Thoracic aorta (tissue), 2 donors: ENCODE measurements at regions not wholly inside any gene's neighbourhood (a gene's known extent, or its start where the extent isn't known, plus 50 kb on each side); places are given as distances from the start of the nearest gene placed in this dataset.

ENCODE experiments used
- ATAC-seq: fragments of 150-250 bp; one replicate; pipeline ENCODE4 v1.8.0; 2017; ENCODE audit warnings: low read depth; ENCODE audit not compliant: insufficient number of reproducible peaks, low FRiP score
- DNase-seq: peaks from one replicate; pipeline ENCODE4 v3.0.0-alpha.2; 2020; ENCODE audit warnings: low spot score
- H3K27ac ChIP-seq, 2 donors: fragments of 200-600 bp; sonication (generic); 1 replicate in 1 of 2; 2 replicates in 1 of 2; pipeline ENCODE4 v1.5.1; 2016; ENCODE audit warnings: mild to moderate bottlenecking in 2 of 2, moderate library complexity in 2 of 2
- H3K27me3 ChIP-seq: fragments of 200-600 bp; sonication (generic); replicated peaks from 2 replicates; pipeline ENCODE4 v1.6.0; 2016; ENCODE audit warnings: mild to moderate bottlenecking; ENCODE audit not compliant: insufficient read depth
- H3K36me3 ChIP-seq: fragments of 200-600 bp; sonication (generic); one replicate; pipeline ENCODE4 v1.5.1; 2016
- H3K4me1 ChIP-seq, 2 donors: fragments of 200-600 bp; sonication (generic); 1 replicate in 1 of 2; 2 replicates in 1 of 2; pipeline versions ENCODE4 v1.5.1 to v1.6.0; 2016; ENCODE audit warnings: low read depth in 2 of 2, mild to moderate bottlenecking in 1 of 2; ENCODE audit not compliant: control insufficient read depth in 1 of 2
- H3K4me3 ChIP-seq: fragments of 200-600 bp; sonication (generic); 2 replicates; pipeline ENCODE4 v1.5.1; 2016; ENCODE audit warnings: mild to moderate bottlenecking
- H3K9me3 ChIP-seq: fragments of 200-600 bp; sonication (generic); 2 replicates; pipeline ENCODE4 v1.5.1; 2016
- TF ChIP-seq, protein P1 (sequence below): fragments of 200-600 bp; sonication (generic); IDR thresholded peaks from one replicate; pipeline ENCODE4 v1.5.1; 2019; ENCODE audit warnings: antibody characterized with exemption

DNA sequence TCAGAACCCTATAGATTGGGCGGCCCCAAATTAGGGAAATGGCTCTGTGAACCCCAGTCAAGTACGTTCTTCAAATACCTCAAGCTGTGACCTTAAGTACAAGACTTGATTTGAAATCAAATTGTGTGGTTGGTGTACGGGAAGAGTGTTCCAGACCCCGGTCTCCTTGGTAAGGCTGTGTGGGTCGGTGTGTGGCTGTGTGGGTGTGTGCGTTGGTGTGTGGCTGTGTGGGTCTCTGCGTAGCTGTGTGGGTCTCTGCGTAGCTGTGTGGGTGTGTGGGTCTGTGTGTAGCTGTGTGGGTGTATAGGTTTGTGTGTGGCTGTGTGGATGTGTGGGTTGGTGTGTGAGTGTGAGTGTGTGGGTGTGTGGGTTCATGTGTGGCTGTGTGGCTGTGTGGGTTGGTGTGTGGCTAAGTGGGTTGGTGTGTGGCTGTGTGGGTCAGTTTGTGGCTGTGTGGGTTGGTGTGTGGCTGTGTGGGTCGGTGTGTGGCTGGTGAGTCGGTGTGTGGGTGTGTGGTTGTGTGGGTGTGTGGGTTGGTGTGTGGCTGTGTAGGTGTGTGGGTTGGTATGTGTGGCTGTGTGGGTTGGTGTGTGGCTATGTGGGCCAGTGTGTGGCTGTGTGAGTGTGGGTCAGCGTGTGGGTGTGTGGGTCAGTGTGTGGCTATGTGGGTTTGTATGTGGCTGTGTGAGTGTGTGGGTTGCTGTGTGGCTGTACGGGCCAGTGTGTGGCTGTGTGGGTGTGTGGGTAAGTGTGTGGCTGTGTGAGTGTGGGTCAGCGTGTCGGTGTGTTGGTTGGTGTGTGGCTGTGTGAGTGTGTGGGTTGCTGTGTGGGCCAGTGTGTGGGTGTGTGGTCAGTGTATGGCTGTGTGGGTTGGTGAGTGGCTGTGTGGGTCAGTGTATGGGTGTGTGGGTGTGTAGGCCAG lies 238.7 kb upstream of the ZFHX3 start:
- Histone ChIP-seq H3K4me3 (no peak overlapping the region), H3K9me3 (no peaks in the 10 kb centered on the region), H3K4me1 (no peaks in the 10 kb centered on the region), H3K27ac (no peak overlapping the region), H3K36me3 (no peaks in the 10 kb centered on the region), H3K27me3 (no peaks in the 10 kb centered on the region)
- ATAC-seq = no peak
- DNase-seq = no peak
- TF ChIP-seq, protein P1, sequence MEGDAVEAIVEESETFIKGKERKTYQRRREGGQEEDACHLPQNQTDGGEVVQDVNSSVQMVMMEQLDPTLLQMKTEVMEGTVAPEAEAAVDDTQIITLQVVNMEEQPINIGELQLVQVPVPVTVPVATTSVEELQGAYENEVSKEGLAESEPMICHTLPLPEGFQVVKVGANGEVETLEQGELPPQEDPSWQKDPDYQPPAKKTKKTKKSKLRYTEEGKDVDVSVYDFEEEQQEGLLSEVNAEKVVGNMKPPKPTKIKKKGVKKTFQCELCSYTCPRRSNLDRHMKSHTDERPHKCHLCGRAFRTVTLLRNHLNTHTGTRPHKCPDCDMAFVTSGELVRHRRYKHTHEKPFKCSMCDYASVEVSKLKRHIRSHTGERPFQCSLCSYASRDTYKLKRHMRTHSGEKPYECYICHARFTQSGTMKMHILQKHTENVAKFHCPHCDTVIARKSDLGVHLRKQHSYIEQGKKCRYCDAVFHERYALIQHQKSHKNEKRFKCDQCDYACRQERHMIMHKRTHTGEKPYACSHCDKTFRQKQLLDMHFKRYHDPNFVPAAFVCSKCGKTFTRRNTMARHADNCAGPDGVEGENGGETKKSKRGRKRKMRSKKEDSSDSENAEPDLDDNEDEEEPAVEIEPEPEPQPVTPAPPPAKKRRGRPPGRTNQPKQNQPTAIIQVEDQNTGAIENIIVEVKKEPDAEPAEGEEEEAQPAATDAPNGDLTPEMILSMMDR = no peak

GRCh38 chr16:73285436-73286201 lies 237.7 kb upstream of the ZFHX3 start:
- Histone ChIP-seq H3K4me3 (peak overlapping the region; percentile 7), H3K4me1 (no peaks in the 10 kb centered on the region), H3K27me3 (no peaks in the 10 kb centered on the region), H3K36me3 (no peaks in the 10 kb centered on the region), H3K9me3 (no peaks in the 10 kb centered on the region), H3K27ac (no peak overlapping the region)
- TF ChIP-seq, protein P1 = no peak
- no peak for DNase-seq
- no peak for ATAC-seq

GRCh38 chr16:73280388-73280787 lies 232.5 kb upstream of the ZFHX3 start:
- no peak overlapping the region for H3K27ac ChIP-seq
- TF ChIP-seq, protein P1 = no peak
- H3K27me3 ChIP-seq = no peaks in the 10 kb centered on the region
- H3K4me3 ChIP-seq = no peak overlapping the region
- H3K36me3 ChIP-seq = no peaks in the 10 kb centered on the region
- ATAC-seq (no peak), DNase-seq (no peak)
- no peaks in the 10 kb centered on the region for H3K9me3 ChIP-seq
- no peaks in the 10 kb centered on the region for H3K4me1 ChIP-seq

DNA sequence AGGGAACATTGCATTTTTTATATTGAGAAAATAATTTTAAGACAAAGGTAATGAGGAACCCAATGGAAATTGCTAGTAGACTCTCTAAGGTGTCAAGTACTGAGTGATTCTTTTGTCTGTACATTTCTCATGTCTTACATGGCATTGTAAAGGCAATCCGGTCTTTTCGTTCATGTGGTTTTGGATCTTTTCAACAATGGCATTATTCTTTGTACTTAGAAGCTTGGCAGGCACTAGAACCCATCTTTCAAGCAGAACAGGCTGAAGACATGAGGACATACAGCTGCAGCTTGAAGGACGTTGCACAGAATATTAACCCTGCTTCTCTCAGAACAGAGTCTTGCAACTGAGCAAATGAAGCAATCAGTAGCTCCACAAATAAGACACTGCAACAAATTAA lies 231.5 kb upstream of the ZFHX3 start:
- DNase-seq (no peak), ATAC-seq (no peak)
- Histone ChIP-seq H3K36me3 (no peaks in the 10 kb centered on the region), H3K4me1 (no peaks in the 10 kb centered on the region), H3K9me3 (no peaks in the 10 kb centered on the region), H3K27ac (no peak overlapping the region), H3K27me3 (no peaks in the 10 kb centered on the region), H3K4me3 (no peak overlapping the region)
- TF ChIP-seq, protein P1 = no peak

- H3K27me3 ChIP-seq = no peaks in the 10 kb centered on the region
- DNase-seq = no peak
- no peak for ATAC-seq
- TF ChIP-seq, protein P1 = no peak
- no peak overlapping the region for H3K27ac ChIP-seq
- H3K36me3 ChIP-seq = no peaks in the 10 kb centered on the region
- no peak overlapping the region for H3K4me3 ChIP-seq
- H3K9me3 ChIP-seq = no peaks in the 10 kb centered on the region
- H3K4me1 ChIP-seq = no peaks in the 10 kb centered on the region
Observed at GRCh38 chr16:73277071-73277470, 229.1 kb upstream of the ZFHX3 start.
